ENCODE measurements at regions not wholly inside any gene's neighbourhood (a gene's known extent, or its start where the extent isn't known, plus 50 kb on each side); places are given as distances from the start of the nearest gene placed in this dataset.

GRCh38 chr11:45543808-45544422 is 121.5 kb downstream of the CHST1 start:
- FAIRE-seq: no peak
- DNase-seq (ENCODE audit: insufficient read length, low spot score): no peak
- TF ChIP-seq SPI1 (IDR thresholded peaks at IDR 0.05; ENCODE audit: low read depth, low read length): no peak
- no peak for TF ChIP-seq PAX5 (IDR thresholded peaks at IDR 0.05; ENCODE audit: insufficient read depth, low read length, severe bottlenecking)
- TF ChIP-seq POLR2AphosphoS5 (IDR thresholded peaks at IDR 0.05; ENCODE audit: low read depth, low read length): no peak
- no peak for TF ChIP-seq POLR2A (IDR thresholded peaks at IDR 0.05; ENCODE audit: low read depth, low read length)
- TF ChIP-seq TAF1 (IDR thresholded peaks at IDR 0.05; ENCODE audit: low read depth, low read length): no peak
- no peak for TF ChIP-seq POU2F2 (IDR thresholded peaks at IDR 0.05; ENCODE audit: low read depth, low read length)

- DNase-seq (ENCODE audit: insufficient read length, low spot score) (no peak), FAIRE-seq (no peak)
- TF ChIP-seq POU2F2 (IDR thresholded peaks at IDR 0.05; ENCODE audit: low read depth, low read length) (no peak), POLR2A (IDR thresholded peaks at IDR 0.05; ENCODE audit: low read depth, low read length) (no peak), SPI1 (IDR thresholded peaks at IDR 0.05; ENCODE audit: low read depth, low read length) (no peak), TAF1 (IDR thresholded peaks at IDR 0.05; ENCODE audit: low read depth, low read length) (no peak), POLR2AphosphoS5 (IDR thresholded peaks at IDR 0.05; ENCODE audit: low read depth, low read length) (no peak), PAX5 (IDR thresholded peaks at IDR 0.05; ENCODE audit: insufficient read depth, low read length, severe bottlenecking) (no peak)
Measured at GRCh38 chr11:45543081-45543480, 122.3 kb downstream of the CHST1 start.

- FAIRE-seq (no peak), DNase-seq (ENCODE audit: insufficient read length, low spot score) (no peak)
Measured at GRCh38 chr11:45541693-45542434, 123.6 kb downstream of the CHST1 start.

DNA sequence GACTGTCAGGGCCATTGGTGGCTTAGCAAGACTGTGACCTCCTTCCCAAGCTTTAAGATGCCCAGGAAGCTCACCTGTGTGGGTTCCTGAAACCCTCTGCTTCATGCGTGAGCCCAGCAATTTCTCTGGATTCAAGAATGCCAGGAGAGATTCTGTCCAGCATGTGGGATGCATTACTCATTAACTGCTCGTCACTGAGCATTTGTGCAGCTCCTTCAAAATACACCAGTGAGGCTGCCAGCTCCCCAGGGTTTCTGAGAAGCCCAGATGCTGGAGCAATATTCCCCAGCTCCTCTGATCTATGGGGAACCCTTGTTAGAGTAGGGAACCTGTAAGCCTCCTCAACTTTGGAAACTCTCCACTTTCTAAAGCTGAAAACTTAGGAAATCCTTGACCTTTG is 126.5 kb downstream of the CHST1 start:
- DNase-seq (ENCODE audit: insufficient read length, low spot score) (no peak), FAIRE-seq (no peak)
- TF ChIP-seq PAX5 (IDR thresholded peaks at IDR 0.05; ENCODE audit: insufficient read depth, low read length, severe bottlenecking) (no peak), POU2F2 (IDR thresholded peaks at IDR 0.05; ENCODE audit: low read depth, low read length) (no peak), TAF1 (IDR thresholded peaks at IDR 0.05; ENCODE audit: low read depth, low read length) (no peak), SPI1 (IDR thresholded peaks at IDR 0.05; ENCODE audit: low read depth, low read length) (no peak), POLR2AphosphoS5 (IDR thresholded peaks at IDR 0.05; ENCODE audit: low read depth, low read length) (no peak), POLR2A (IDR thresholded peaks at IDR 0.05; ENCODE audit: low read depth, low read length) (no peak)

More at GRCh38 chr11:45541693-45542434, 123.6 kb downstream of the CHST1 start:
- no peak for TF ChIP-seq PAX5 (IDR thresholded peaks at IDR 0.05; ENCODE audit: insufficient read depth, low read length, severe bottlenecking)
- no peak for TF ChIP-seq POLR2A (IDR thresholded peaks at IDR 0.05; ENCODE audit: low read depth, low read length)
- no peak for TF ChIP-seq POLR2AphosphoS5 (IDR thresholded peaks at IDR 0.05; ENCODE audit: low read depth, low read length)
- TF ChIP-seq SPI1 (IDR thresholded peaks at IDR 0.05; ENCODE audit: low read depth, low read length): no peak
- TF ChIP-seq POU2F2 (IDR thresholded peaks at IDR 0.05; ENCODE audit: low read depth, low read length): no peak
- TF ChIP-seq TAF1 (IDR thresholded peaks at IDR 0.05; ENCODE audit: low read depth, low read length): no peak

- no peak for DNase-seq (ENCODE audit: insufficient read length, low spot score)
- no peak for TF ChIP-seq POLR2AphosphoS5 (IDR thresholded peaks at IDR 0.05; ENCODE audit: low read depth, low read length)
- no peak for TF ChIP-seq POU2F2 (IDR thresholded peaks at IDR 0.05; ENCODE audit: low read depth, low read length)
- no peak for TF ChIP-seq POLR2A (IDR thresholded peaks at IDR 0.05; ENCODE audit: low read depth, low read length)
- no peak for TF ChIP-seq TAF1 (IDR thresholded peaks at IDR 0.05; ENCODE audit: low read depth, low read length)
- TF ChIP-seq SPI1 (IDR thresholded peaks at IDR 0.05; ENCODE audit: low read depth, low read length): no peak
- TF ChIP-seq PAX5 (IDR thresholded peaks at IDR 0.05; ENCODE audit: insufficient read depth, low read length, severe bottlenecking): no peak
- no peak for FAIRE-seq
Measured at GRCh38 chr11:45538363-45538762, 127.1 kb downstream of the CHST1 start.

DNA sequence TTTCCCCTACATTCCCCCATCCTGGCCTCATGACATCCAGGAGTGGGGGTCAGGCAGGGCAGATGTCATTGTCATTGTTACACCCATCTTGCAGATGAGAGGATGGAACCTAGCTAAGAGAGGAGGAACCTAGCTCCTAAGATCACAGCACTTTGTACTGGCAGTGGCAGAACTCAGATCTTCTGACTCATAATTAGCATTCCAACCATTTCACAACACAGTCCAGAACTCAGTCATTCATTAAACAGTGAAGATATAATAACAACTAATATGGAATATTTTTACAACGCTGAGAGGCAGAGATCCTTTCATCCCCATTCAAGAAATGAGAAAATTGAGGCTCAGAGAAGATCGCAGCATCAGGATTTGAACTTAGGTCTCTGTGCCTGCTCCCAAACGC is 127.8 kb downstream of the CHST1 start:
- DNase-seq (ENCODE audit: insufficient read length, low spot score): no peak
- no peak for TF ChIP-seq POLR2AphosphoS5 (IDR thresholded peaks at IDR 0.05; ENCODE audit: low read depth, low read length)
- TF ChIP-seq TAF1 (IDR thresholded peaks at IDR 0.05; ENCODE audit: low read depth, low read length): no peak
- no peak for TF ChIP-seq POU2F2 (IDR thresholded peaks at IDR 0.05; ENCODE audit: low read depth, low read length)
- TF ChIP-seq POLR2A (IDR thresholded peaks at IDR 0.05; ENCODE audit: low read depth, low read length): no peak
- TF ChIP-seq SPI1 (IDR thresholded peaks at IDR 0.05; ENCODE audit: low read depth, low read length): no peak
- TF ChIP-seq PAX5 (IDR thresholded peaks at IDR 0.05; ENCODE audit: insufficient read depth, low read length, severe bottlenecking): no peak

GRCh38 chr11:45535033-45535432 is 130.4 kb downstream of the CHST1 start:
- FAIRE-seq (no peak), DNase-seq (ENCODE audit: insufficient read length, low spot score) (no peak)
- TF ChIP-seq POU2F2 (IDR thresholded peaks at IDR 0.05; ENCODE audit: low read depth, low read length): no peak
- no peak for TF ChIP-seq POLR2AphosphoS5 (IDR thresholded peaks at IDR 0.05; ENCODE audit: low read depth, low read length)
- TF ChIP-seq TAF1 (IDR thresholded peaks at IDR 0.05; ENCODE audit: low read depth, low read length): no peak
- TF ChIP-seq SPI1 (IDR thresholded peaks at IDR 0.05; ENCODE audit: low read depth, low read length): no peak
- TF ChIP-seq PAX5 (IDR thresholded peaks at IDR 0.05; ENCODE audit: insufficient read depth, low read length, severe bottlenecking): no peak
- no peak for TF ChIP-seq POLR2A (IDR thresholded peaks at IDR 0.05; ENCODE audit: low read depth, low read length)

More for the DNA sequence above, 127.8 kb downstream of the CHST1 start:
- no peak for FAIRE-seq

GRCh38 chr11:45534132-45534531 is 131.3 kb downstream of the CHST1 start:
- FAIRE-seq (no peak), DNase-seq (ENCODE audit: insufficient read length, low spot score) (no peak)
- TF ChIP-seq SPI1 (IDR thresholded peaks at IDR 0.05; ENCODE audit: low read depth, low read length) (no peak), POU2F2 (IDR thresholded peaks at IDR 0.05; ENCODE audit: low read depth, low read length) (no peak), PAX5 (IDR thresholded peaks at IDR 0.05; ENCODE audit: insufficient read depth, low read length, severe bottlenecking) (no peak)

DNA sequence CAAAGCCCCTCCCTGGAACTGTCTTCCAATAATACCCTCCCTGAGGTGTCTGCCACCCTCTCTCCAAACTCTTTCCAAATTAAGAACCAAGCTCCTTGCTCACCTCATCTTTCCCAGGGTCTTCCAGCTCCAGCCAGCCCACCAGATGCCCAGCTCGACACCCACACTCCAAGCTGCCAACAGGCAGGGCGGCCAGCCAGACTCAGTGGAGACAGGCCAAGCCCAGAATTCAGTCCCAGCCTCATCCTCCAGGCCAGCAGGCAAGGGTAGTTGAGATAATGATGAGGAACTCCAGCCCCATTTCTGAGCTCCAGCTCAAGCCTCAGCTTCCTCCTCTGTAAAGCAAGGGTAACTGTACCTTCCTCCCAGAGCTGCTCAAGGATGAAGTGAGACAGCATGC is 132.9 kb downstream of the CHST1 start:
- FAIRE-seq (no peak), DNase-seq (ENCODE audit: insufficient read length, low spot score) (no peak)
- TF ChIP-seq SPI1 (IDR thresholded peaks at IDR 0.05; ENCODE audit: low read depth, low read length) (no peak), POLR2AphosphoS5 (IDR thresholded peaks at IDR 0.05; ENCODE audit: low read depth, low read length) (no peak), POU2F2 (IDR thresholded peaks at IDR 0.05; ENCODE audit: low read depth, low read length) (no peak), POLR2A (IDR thresholded peaks at IDR 0.05; ENCODE audit: low read depth, low read length) (no peak), TAF1 (IDR thresholded peaks at IDR 0.05; ENCODE audit: low read depth, low read length) (no peak), PAX5 (IDR thresholded peaks at IDR 0.05; ENCODE audit: insufficient read depth, low read length, severe bottlenecking) (no peak)
